Activated CD4-positive, alpha-beta T cell treated with anti-CD3 and anti-CD28 coated beads, Interleukin-2, amount 10 ng/mL, durations not matched to agents 24 days and 14 days (primary cell): ENCODE measurements at regions not wholly inside any gene's neighbourhood (a gene's known extent, or its start where the extent isn't known, plus 50 kb on each side); places are given as distances from the start of the nearest gene placed in this dataset.
"Not testable (repeated sequence)": the region's sequence is repeated elsewhere in the genome, so short reads cannot be mapped to it uniquely, and the experiment has no call there.

Source experiments
- DNase-seq: peaks from one replicate; pipeline ENCODE4 v3.0.0; 2022
- H3K27ac Mint-ChIP-seq: one replicate; pipeline ENCODE4 v1.8.0; 2022; ENCODE audit warnings: mild to moderate bottlenecking, mixed read lengths
- H3K27me3 Mint-ChIP-seq: one replicate; pipeline ENCODE4 v1.8.0; 2022; ENCODE audit warnings: mixed read lengths
- H3K36me3 Mint-ChIP-seq: one replicate; pipeline ENCODE4 v1.8.0; 2022; ENCODE audit warnings: low read depth, mild to moderate bottlenecking, mixed read lengths
- H3K4me1 Mint-ChIP-seq: one replicate; pipeline ENCODE4 v1.8.0; 2021; ENCODE audit warnings: mixed read lengths
- H3K4me3 Mint-ChIP-seq: one replicate; pipeline ENCODE4 v1.8.0; 2022; ENCODE audit warnings: mild to moderate bottlenecking, moderate library complexity, mixed read lengths
- H3K9me3 Mint-ChIP-seq: one replicate; pipeline ENCODE4 v1.8.0; 2021; ENCODE audit warnings: mixed read lengths
- intact Hi-C: fragments of 100-400 bp; cut with micrococcal nuclease; formaldehyde crosslinking; loops from one replicate; pipeline ENCODE4 v1.15.1; 2023

DNA sequence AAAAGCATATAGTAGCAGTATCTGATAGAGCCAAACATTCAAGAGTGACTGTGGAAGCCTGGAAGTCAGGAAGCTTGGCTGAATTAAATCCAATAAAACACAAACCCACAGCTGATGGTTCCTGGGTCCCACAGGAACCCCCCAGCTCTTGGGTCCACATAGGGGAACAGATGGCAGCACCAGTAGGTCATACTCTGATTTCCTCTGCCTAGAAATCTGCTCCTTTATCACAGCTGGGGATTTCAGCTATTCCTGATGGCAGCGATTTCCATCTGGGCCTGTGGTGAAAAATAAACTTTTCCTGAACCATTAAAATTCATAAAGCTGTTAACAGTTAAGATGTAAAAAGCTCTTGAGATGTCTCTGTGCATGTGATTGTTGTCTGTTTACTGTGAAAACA, 202.0 kb upstream of the FRMD6 start:
- Mint-ChIP-seq H3K4me1 (no peaks in the 10 kb centered on the region), H3K9me3 (no peaks in the 10 kb centered on the region), H3K4me3 (no peak overlapping the region)

DNA sequence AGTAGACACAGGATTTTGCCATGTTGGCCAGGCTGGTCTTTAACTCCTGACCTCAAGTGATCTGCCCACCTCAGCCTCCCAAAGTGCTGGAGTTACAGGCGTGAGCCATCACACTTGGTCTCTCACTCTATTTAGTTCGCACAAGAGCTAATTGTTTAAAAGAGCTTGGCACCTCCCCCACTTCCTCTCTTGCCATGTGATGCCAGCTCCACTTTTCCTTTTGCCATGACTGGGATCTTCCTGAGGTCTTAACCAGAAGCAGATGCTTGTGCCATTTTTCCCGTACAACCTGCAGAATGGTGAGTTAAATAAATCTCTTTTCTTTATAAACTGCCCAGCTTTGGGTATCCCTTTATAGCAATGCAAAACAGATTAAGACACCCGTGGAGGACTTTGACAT, 200.1 kb upstream of the FRMD6 start:
- intact Hi-C loops = no loop called here
- DNase-seq = no peak
- Mint-ChIP-seq H3K4me3 (no peak overlapping the region), H3K27ac (no peak overlapping the region), H3K36me3 (no peaks in the 10 kb centered on the region), H3K4me1 (no peaks in the 10 kb centered on the region), H3K9me3 (no peaks in the 10 kb centered on the region), H3K27me3 (no peaks in the 10 kb centered on the region)

More for the DNA sequence above, 202.0 kb upstream of the FRMD6 start:
- H3K27ac Mint-ChIP-seq = no peak overlapping the region
- H3K27me3 Mint-ChIP-seq = no peaks in the 10 kb centered on the region
- intact Hi-C loops = no loop called here
- no peaks in the 10 kb centered on the region for H3K36me3 Mint-ChIP-seq
- DNase-seq = no peak

DNA sequence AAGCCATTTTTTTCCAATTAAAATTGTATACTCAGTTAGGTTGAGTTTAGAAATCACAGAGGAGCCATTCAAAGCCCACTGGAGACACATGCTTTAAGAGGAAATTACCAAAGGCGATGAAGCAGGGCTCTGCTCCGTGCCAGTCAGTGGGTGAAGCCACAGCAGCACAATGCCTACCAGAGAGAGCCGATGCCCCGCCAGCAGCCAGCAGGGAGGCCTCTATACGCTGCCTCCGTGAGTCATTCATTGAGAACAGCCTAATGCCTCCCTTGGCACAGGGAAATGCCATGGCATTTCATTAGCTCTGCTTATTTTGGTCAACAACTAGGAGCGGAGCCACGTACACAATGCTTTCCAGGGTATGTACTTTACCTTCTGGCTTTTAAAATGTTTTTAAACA, 197.8 kb upstream of the FRMD6 start:
- no peaks in the 10 kb centered on the region for H3K4me1 Mint-ChIP-seq
- intact Hi-C loops = no loop called here
- DNase-seq = no peak

DNA sequence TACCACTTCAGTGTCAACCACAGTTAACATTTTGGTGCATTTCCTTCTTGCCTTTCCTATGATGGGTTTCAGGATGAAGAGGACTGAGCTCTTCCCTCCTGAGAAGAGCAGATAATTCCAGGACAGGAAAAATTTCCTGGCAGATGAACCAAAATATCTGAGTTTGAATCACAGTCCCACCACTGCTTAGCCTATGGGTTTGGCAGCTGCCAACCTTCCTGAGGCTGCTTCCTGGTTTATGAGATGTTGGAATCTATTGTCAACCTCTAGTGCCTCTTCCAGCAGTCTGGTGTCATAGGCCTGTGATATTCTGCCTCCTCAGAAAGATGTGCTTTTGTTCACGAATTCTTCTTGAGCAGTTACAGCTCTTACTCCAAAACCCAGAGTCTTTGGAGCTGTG, 197.4 kb upstream of the FRMD6 start:
- H3K27me3 Mint-ChIP-seq = no peaks in the 10 kb centered on the region
- H3K36me3 Mint-ChIP-seq = no peaks in the 10 kb centered on the region
- H3K4me3 Mint-ChIP-seq = no peak overlapping the region
- H3K9me3 Mint-ChIP-seq = no peaks in the 10 kb centered on the region
- no peak overlapping the region for H3K27ac Mint-ChIP-seq
- no peaks in the 10 kb centered on the region for H3K4me1 Mint-ChIP-seq
- intact Hi-C loops = no loop called here
- no peak for DNase-seq

More for the DNA sequence above, 197.8 kb upstream of the FRMD6 start:
- H3K9me3 Mint-ChIP-seq = no peaks in the 10 kb centered on the region
- H3K27me3 Mint-ChIP-seq = no peaks in the 10 kb centered on the region
- H3K36me3 Mint-ChIP-seq = no peaks in the 10 kb centered on the region
- H3K27ac Mint-ChIP-seq = no peak overlapping the region
- H3K4me3 Mint-ChIP-seq = no peak overlapping the region

DNA sequence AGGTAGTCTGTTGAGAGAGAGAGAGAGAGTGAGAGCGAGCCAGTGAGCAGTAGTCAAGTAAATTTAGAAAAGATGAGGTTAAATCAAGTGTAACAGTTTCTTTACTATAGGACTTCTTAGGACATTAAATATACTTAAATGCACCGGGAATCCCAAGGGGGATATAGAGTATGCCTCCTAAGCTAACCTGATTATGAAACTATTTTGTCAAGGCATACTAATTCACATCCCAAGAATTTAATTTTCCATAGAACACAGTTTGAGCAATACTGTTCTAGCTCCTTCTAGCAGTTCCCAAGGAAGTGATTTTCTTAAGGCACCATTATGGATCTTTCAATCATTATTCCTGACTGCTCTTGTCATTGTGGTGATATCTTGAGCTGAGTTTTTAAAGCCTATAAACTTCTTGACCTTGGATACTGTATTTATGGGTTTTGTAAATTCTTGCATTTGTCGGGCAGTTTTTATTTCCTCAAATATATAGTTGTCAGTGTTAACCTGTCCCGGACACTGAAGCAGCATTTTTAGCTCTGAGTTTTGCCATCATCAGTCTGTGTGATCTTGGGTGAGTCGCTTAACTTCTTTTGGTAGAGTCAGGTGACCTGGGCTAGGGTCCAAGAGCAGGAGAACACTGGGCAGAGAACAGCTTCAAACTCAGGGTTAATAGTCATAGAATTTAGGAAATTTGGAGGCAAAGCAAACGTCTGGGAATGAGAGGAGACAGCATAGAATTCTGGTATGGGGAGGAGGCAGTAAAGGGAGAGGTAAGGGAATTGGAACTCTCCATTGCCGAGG, 196.5 kb upstream of the FRMD6 start:
- no peaks in the 10 kb centered on the region for H3K9me3 Mint-ChIP-seq
- no peaks in the 10 kb centered on the region for H3K27me3 Mint-ChIP-seq

DNA sequence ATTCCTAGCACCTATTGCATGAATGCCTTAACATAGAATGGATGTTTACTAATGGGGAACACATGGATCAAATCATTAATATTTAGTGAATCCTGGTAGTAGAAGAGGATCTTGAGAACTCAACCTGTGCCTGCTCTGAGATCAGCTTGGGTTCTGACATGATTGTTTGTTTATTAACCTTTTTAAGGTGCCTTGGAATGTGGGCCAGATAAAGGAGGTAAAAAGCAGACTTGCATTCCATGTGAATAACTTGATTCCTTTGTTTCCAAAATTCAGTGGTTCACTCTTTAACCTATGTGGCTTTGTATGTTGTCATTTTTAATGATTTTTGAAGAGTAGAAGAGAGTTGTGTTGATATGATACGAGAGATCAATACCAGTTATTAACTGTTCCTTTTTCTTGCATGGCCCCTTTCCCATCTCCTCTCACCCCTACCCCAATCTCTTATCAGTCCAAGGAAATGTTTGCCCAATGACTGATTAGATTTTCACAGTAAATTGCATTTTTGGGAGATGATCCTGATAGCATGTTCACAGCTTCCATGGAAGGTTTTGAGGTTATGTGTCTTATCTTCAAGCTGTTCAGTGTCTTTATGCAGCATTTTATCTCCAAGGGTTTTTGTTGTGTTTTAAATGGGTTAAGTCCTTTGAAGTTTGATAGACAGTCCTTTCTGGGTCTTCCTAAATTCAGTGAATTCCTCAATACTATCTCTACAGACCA, 193.7 kb upstream of the FRMD6 start:
- DNase-seq = no peak
- Mint-ChIP-seq H3K27me3 (peaks cover 4% of the 10 kb centered on the region), H3K4me3 (no peak overlapping the region), H3K9me3 (no peaks in the 10 kb centered on the region), H3K27ac (no peak overlapping the region), H3K36me3 (no peaks in the 10 kb centered on the region), H3K4me1 (no peaks in the 10 kb centered on the region)
- intact Hi-C loops = no loop called here

More for the DNA sequence above, 196.5 kb upstream of the FRMD6 start:
- no peak for DNase-seq
- intact Hi-C loops = no loop called here
- no peak overlapping the region for H3K4me3 Mint-ChIP-seq
- H3K27ac Mint-ChIP-seq = no peak overlapping the region
- H3K36me3 Mint-ChIP-seq = no peaks in the 10 kb centered on the region
- no peaks in the 10 kb centered on the region for H3K4me1 Mint-ChIP-seq

DNA sequence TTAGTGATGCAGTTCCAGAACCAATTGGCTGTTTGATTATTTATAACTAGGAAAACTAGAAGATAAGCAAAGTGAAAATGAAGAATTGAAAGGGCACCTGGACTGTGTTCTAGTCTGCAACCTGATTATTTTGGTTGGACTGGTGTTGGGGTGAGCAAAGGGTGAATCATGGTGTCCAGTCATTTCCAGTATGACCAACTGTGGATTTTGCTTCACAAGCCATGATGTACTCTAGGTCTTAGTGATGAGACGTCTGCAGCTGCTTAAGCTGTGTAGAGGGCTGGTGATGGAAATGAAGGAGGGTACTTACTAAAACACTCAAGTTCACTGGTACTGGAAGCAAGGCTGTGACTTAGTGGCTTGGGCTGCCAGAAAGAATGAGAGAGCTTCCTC, 193.2 kb upstream of the FRMD6 start:
- Mint-ChIP-seq H3K36me3 (no peaks in the 10 kb centered on the region), H3K4me3 (no peak overlapping the region), H3K9me3 (no peaks in the 10 kb centered on the region), H3K4me1 (no peaks in the 10 kb centered on the region), H3K27me3 (peaks cover 4% of the 10 kb centered on the region), H3K27ac (no peak overlapping the region)
- no peak for DNase-seq
- intact Hi-C loops = no loop called here

DNA sequence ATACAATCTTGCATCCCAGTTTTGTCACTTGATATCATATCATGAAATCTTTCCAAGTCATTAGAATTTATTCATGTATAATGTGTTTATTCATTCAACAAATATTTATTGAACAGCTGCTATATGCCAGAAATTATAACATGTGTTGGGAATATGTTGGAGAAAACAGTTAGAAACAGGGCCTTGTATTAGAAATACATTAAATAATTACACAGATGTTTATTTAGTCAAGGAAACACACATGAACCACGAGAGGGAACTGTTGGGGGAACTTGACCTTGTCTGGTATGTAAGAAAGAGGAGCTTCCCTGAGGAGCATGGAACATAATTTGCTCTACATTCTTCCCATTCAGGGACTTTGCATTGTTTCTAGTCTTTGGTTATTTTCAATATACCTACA, 191.7 kb upstream of the FRMD6 start:
- Mint-ChIP-seq H3K27me3 (peaks cover 4% of the 10 kb centered on the region), H3K4me1 (no peaks in the 10 kb centered on the region), H3K4me3 (no peak overlapping the region), H3K9me3 (no peaks in the 10 kb centered on the region), H3K36me3 (no peaks in the 10 kb centered on the region), H3K27ac (no peak overlapping the region)
- no peak for DNase-seq
- intact Hi-C loops = no loop called here

DNA sequence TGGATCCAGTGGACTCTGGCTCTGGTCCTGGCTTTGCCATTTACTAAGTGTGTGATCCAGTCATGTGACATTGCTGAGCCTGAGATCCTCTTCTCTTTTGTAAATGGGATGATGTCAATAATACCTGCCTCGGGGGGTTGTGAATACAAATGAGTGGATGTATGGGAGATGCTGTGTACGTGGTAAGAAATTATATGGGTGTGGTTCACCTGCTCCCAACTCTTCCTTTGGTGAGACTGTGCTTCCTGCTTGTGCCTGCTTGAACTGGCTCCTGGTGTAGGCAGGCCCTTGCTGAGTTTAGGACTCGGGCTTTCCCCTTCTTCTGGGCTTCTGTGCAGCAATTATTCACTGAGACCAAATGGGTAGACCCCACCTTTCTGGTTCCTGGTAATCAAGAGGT, 189.5 kb upstream of the FRMD6 start:
- Mint-ChIP-seq H3K27me3 (peaks cover 4% of the 10 kb centered on the region), H3K36me3 (no peaks in the 10 kb centered on the region), H3K27ac (no peak overlapping the region), H3K4me1 (no peaks in the 10 kb centered on the region), H3K4me3 (no peak overlapping the region), H3K9me3 (no peaks in the 10 kb centered on the region)
- intact Hi-C loops = no loop called here
- DNase-seq = no peak

DNA sequence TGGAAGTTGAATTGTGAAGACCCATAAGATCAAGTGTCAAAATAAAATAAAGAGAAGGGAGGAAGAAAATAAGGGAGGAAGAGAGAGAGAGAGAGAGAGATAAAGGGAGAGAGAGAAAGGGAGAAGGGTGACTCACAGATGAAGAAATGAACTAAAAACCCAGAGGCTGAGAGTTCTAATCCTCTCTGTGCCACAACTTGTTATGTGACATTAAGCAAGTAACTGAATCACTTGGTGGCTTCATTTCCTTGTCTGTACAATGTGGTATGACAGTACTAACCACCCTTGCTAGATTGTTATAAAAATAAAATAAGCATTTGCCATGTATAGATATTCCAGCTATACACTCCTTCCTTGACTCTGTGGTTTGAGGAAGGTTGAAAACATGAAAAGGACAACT, 189.0 kb upstream of the FRMD6 start:
- Mint-ChIP-seq H3K27ac (no peak overlapping the region), H3K9me3 (no peaks in the 10 kb centered on the region), H3K27me3 (peaks cover 4% of the 10 kb centered on the region), H3K4me3 (no peak overlapping the region), H3K4me1 (no peaks in the 10 kb centered on the region), H3K36me3 (no peaks in the 10 kb centered on the region)
- intact Hi-C loops = no loop called here
- DNase-seq = no peak

DNA sequence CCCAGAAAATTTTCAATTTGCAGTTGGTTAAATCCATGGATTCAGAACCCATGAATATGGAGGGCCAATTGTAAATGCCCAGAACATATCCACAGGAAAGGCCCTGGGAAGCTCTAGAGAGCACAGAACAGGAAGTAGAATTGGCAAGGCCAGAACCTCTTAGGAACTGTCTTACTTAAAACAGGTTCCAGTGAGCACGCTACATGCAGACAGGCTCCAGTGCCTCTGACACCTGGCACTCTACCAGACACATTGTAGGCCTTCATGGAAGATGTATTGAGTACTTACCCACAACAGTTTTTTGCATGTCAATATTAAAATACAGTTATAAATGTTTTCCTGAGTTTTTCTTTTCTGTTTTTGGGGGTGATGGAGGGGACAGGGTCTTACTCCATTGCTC, 188.2 kb upstream of the FRMD6 start:
- Mint-ChIP-seq H3K36me3 (no peaks in the 10 kb centered on the region), H3K27ac (no peak overlapping the region), H3K4me1 (no peaks in the 10 kb centered on the region), H3K4me3 (no peak overlapping the region), H3K9me3 (no peaks in the 10 kb centered on the region), H3K27me3 (peaks cover 4% of the 10 kb centered on the region)
- intact Hi-C loops = no loop called here
- DNase-seq = no peak

DNA sequence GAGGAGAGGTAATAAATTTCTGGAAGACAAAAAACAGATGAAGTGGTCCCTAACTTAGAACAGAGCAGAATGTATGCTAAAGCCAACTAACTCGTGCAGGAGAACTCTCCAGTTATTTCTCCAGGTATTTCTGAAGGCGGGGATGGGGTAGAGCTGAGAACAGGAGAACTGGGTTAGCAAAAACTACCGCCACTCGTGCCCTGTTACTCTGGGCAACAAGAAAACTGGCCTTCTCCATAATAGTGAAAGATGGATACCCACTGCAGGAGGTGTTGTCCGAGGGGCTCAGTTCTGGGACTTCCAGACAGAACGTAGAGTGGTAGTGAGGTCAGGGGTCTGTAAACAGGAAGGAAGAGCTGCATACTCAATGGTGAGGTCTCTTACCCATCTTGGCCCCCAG, 187.3 kb upstream of the FRMD6 start:
- DNase-seq = no peak
- H3K36me3 Mint-ChIP-seq = no peaks in the 10 kb centered on the region
- H3K4me1 Mint-ChIP-seq = no peaks in the 10 kb centered on the region
- no peaks in the 10 kb centered on the region for H3K9me3 Mint-ChIP-seq
- no peak overlapping the region for H3K4me3 Mint-ChIP-seq
- H3K27ac Mint-ChIP-seq = no peak overlapping the region
- H3K27me3 Mint-ChIP-seq = peaks cover 4% of the 10 kb centered on the region
- intact Hi-C loops = no loop called here

DNA sequence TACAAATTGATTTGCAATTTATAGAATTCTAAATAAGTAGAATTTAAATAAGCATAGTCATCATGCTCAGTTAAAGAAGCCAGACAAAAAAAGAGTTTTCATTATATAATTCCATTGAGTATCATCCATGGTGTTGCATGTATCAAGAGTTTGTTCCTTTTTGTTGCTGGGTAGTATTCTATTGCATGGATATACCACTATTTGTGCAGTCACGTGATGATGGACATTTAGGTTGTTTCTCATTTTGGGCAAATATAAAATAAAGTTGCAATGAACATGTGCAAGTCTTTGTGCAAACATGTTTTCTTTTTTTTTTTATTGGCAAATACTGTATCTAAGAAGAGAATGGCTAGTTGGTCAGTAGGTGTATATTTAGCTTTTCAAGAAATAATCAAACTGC, 186.2 kb upstream of the FRMD6 start:
- intact Hi-C loops = no loop called here
- Mint-ChIP-seq H3K27me3 (peaks cover 4% of the 10 kb centered on the region), H3K4me1 (no peaks in the 10 kb centered on the region), H3K4me3 (no peak overlapping the region), H3K36me3 (no peaks in the 10 kb centered on the region), H3K9me3 (no peaks in the 10 kb centered on the region), H3K27ac (no peak overlapping the region)
- DNase-seq = no peak

DNA sequence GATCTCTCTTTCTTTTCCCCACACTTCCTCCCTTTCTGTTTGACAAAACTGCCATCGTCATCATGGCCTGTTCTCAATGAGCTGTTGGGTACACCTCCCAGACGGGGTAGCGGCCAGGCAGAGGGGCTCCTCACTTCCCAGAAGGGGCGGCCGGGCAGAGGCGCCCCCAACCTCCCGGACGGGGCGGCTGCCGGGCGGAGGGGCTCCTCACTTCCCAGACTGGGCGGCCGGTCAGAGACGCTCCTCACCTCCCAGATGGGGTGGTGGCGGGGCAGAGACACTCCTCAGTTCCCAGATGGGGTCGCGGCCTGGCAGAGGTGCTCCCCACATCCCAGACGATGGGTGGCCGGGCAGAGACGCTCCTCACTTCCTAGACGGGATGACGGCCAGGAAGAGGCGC, 184.3 kb upstream of the FRMD6 start:
- H3K4me1 Mint-ChIP-seq, H3K4me3 Mint-ChIP-seq, intact Hi-C loops, DNase-seq, H3K9me3 Mint-ChIP-seq, H3K27me3 Mint-ChIP-seq, H3K27ac Mint-ChIP-seq, H3K36me3 Mint-ChIP-seq: not testable (repeated sequence)

DNA sequence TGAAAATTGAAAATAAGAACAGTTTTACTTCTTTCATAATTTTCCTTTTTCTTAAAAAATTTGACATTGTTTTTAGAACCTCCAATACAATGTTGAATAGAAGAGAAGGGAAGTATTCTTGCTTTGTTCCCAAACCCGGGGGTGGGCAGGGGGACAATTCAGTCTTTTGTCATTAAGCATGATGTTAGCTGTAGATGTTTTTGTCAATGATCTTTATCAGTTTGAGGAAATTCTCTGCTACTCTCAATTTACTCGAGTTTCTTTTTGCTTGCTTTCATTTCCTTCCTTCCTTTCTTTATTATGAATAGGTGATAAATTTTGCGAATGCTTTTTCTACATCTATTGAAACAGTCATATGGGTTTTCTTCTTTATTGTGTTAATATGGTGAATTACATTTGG, 183.2 kb upstream of the FRMD6 start:
- H3K4me1 Mint-ChIP-seq = no peaks in the 10 kb centered on the region
- no peak overlapping the region for H3K27ac Mint-ChIP-seq
- no peaks in the 10 kb centered on the region for H3K36me3 Mint-ChIP-seq
- DNase-seq = no peak
- no peaks in the 10 kb centered on the region for H3K27me3 Mint-ChIP-seq
- no peaks in the 10 kb centered on the region for H3K9me3 Mint-ChIP-seq
- H3K4me3 Mint-ChIP-seq = no peak overlapping the region
- intact Hi-C loops = no loop called here
